Suprapubic skin (tissue), 4 donors: ENCODE measurements at regions not wholly inside any gene's neighbourhood (a gene's known extent, or its start where the extent isn't known, plus 50 kb on each side); places are given as distances from the start of the nearest gene placed in this dataset.

ENCODE experiments used
- DNase-seq, 2 donors: peaks; one replicate each; pipeline ENCODE4 v3.0.0-alpha.2; 2019; ENCODE audit warnings: low spot score in 2 of 2
- H3K27ac ChIP-seq: fragments of 200-600 bp; sonication (generic); one replicate; pipeline ENCODE4 v1.5.1; 2019
- H3K27me3 ChIP-seq: fragments of 200-600 bp; sonication (generic); one replicate; pipeline ENCODE4 v1.5.1; 2019
- H3K36me3 ChIP-seq: fragments of 200-600 bp; sonication (generic); one replicate; pipeline ENCODE4 v1.5.1; 2019
- H3K4me1 ChIP-seq: fragments of 200-600 bp; sonication (generic); one replicate; pipeline ENCODE4 v1.5.1; 2019
- H3K4me3 ChIP-seq: fragments of 200-600 bp; sonication (generic); one replicate; pipeline ENCODE4 v1.5.1; 2019; ENCODE audit warnings: mild to moderate bottlenecking
- H3K9me3 ChIP-seq: fragments of 200-600 bp; sonication (generic); one replicate; pipeline ENCODE4 v1.5.1; 2019
- EP300 ChIP-seq: sonication (generic); formaldehyde crosslinking; IDR thresholded peaks from one replicate; pipeline ENCODE4 v1.6.1; 2017; ENCODE audit warnings: antibody characterized with exemption
- POLR2A ChIP-seq, 2 donors: fragments of 450-650 bp; IDR thresholded peaks; one replicate each; pipeline ENCODE4 v1.6.1; 2017; ENCODE audit warnings: antibody characterized with exemption in 2 of 2, mild to moderate bottlenecking in 2 of 2, moderate library complexity in 2 of 2
- POLR2AphosphoS5 ChIP-seq, 3 donors: sonication (generic); formaldehyde crosslinking; IDR thresholded peaks; one replicate each; pipeline ENCODE4 v1.6.1; 2017; ENCODE audit warnings: antibody characterized with exemption in 3 of 3
- WGBS: methylation state at CpG from one replicate; pipeline ENCODE4 v1.1.5; 2018; 5-methylcytosine and 5-hydroxymethylcytosine counted together
- TF ChIP-seq, protein P1 (sequence below), 2 donors: fragments of 200-600 bp in 1 of 2; fragments of 450-650 bp in 1 of 2; sonication (generic) in 1 of 2; IDR thresholded peaks; one replicate each; pipeline ENCODE4 v1.5.1; 2016 to 2019; ENCODE audit warnings: antibody characterized with exemption in 2 of 2, mild to moderate bottlenecking in 1 of 2, moderate library complexity in 1 of 2

DNA sequence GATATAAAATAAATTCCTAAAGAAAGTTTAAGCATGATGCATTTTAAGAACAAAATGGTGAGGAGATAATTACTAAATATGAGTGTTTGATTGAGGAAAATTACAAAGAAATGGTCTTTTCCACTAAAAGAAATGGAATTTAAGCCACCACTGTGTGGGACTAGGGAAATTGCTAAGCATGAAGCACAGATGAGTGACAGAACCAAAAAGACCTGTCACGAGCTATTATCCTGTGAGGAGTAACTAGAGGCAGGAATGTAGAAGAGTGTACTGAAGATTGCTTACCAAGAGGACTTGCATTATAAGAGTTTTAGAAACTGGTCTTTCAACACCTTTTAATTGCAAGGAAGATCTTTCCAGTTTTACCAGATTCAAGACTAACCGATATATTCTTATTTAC lies 193.6 kb upstream of the PRR16 start:
- Histone ChIP-seq H3K4me1 (no peaks in the 10 kb centered on the region), H3K36me3 (no peaks in the 10 kb centered on the region), H3K9me3 (no peaks in the 10 kb centered on the region), H3K27me3 (no peaks in the 10 kb centered on the region), H3K27ac (no peak overlapping the region), H3K4me3 (no peak overlapping the region)
- no peak for DNase-seq
- TF ChIP-seq, protein P1, sequence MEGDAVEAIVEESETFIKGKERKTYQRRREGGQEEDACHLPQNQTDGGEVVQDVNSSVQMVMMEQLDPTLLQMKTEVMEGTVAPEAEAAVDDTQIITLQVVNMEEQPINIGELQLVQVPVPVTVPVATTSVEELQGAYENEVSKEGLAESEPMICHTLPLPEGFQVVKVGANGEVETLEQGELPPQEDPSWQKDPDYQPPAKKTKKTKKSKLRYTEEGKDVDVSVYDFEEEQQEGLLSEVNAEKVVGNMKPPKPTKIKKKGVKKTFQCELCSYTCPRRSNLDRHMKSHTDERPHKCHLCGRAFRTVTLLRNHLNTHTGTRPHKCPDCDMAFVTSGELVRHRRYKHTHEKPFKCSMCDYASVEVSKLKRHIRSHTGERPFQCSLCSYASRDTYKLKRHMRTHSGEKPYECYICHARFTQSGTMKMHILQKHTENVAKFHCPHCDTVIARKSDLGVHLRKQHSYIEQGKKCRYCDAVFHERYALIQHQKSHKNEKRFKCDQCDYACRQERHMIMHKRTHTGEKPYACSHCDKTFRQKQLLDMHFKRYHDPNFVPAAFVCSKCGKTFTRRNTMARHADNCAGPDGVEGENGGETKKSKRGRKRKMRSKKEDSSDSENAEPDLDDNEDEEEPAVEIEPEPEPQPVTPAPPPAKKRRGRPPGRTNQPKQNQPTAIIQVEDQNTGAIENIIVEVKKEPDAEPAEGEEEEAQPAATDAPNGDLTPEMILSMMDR (IDR thresholded peaks at IDR 0.05): no peak
- TF ChIP-seq POLR2AphosphoS5 (IDR thresholded peaks at IDR 0.05): no peak
- TF ChIP-seq POLR2A (IDR thresholded peaks at IDR 0.05): no peak
- no peak for TF ChIP-seq EP300
- WGBS: 72% methylated on average over 2 of the region's 2 CpGs

DNA sequence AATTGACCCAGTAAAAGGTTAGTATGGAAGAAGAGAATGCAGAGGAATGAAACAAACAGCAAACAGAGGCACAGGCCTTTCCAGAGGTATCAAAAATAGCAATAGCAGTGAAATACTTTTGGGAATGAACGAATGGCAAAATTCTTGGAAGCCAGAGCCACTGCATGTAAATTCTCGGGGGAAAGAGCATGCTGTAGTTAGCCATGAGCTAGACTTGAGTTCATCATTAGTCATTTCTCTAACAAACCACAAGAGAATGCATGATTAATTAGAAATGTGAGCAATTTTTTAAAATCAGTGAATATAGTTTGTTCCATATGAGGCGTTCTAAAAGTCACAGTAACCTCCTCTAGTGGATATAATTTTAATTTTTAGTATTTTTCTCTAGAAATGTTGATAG lies 170.3 kb upstream of the PRR16 start:
- WGBS: 58% methylated on average over 3 of the region's 3 CpGs
- no peak for DNase-seq
- Histone ChIP-seq H3K9me3 (no peaks in the 10 kb centered on the region), H3K4me1 (no peaks in the 10 kb centered on the region), H3K27ac (no peak overlapping the region), H3K27me3 (no peaks in the 10 kb centered on the region), H3K36me3 (no peaks in the 10 kb centered on the region), H3K4me3 (no peak overlapping the region)
- TF ChIP-seq, protein P1 (IDR thresholded peaks at IDR 0.05): no peak
- TF ChIP-seq POLR2AphosphoS5 (IDR thresholded peaks at IDR 0.05) (no peak), EP300 (no peak), POLR2A (IDR thresholded peaks at IDR 0.05) (no peak)

DNA sequence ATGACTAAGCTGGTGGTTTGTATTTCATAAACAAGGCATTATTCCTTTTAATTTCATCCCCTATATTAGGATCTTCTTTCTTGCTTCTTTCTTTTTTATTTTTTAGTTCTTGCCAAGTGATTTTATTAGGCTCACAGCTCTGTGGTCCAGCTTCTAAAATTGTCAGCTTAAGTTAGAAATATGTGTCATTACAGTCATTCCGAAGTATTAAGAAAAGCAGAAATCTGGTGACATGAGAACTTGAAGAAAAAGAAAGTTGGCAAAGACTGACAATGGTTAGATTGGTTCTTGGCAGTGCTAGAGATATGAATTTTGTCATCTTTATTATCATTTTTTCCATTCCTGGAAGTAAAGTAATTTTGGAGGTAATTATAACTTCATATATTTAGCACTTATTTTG lies 166.5 kb upstream of the PRR16 start:
- no peaks in the 10 kb centered on the region for H3K4me1 ChIP-seq
- H3K4me3 ChIP-seq: no peak overlapping the region
- TF ChIP-seq, protein P1 (IDR thresholded peaks at IDR 0.05): no peak
- TF ChIP-seq POLR2AphosphoS5 (IDR thresholded peaks at IDR 0.05) (no peak), POLR2A (IDR thresholded peaks at IDR 0.05) (no peak), EP300 (no peak)
- 58% methylated on average over 1 of the region's 1 CpG for WGBS
- H3K27me3 ChIP-seq: no peaks in the 10 kb centered on the region
- no peaks in the 10 kb centered on the region for H3K36me3 ChIP-seq
- no peak overlapping the region for H3K27ac ChIP-seq
- no peaks in the 10 kb centered on the region for H3K9me3 ChIP-seq
- DNase-seq: no peak

DNA sequence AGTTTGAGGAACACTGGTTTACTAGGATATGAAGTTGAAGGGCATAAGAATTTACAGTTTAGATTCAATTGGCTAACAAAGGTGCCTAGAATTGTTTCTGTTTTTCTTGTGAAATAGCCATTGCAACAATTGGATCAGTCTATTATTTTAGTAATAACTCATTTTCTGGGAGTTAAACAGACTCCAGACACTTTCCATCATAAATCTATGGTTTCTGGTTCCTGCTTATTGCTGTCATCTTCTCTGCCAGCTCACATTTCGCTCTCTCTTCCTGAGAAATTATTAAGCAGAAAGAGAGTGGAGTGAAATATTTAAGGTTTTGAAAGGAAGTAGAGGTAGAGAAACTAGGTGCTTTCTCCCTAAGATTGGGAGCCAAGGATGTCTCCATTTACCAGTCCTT lies 165.1 kb upstream of the PRR16 start:
- H3K36me3 ChIP-seq: no peaks in the 10 kb centered on the region
- H3K9me3 ChIP-seq: no peaks in the 10 kb centered on the region
- H3K27me3 ChIP-seq: no peaks in the 10 kb centered on the region
- no peak overlapping the region for H3K4me3 ChIP-seq
- 26% methylated on average over 1 of the region's 1 CpG for WGBS
- no peaks in the 10 kb centered on the region for H3K4me1 ChIP-seq
- TF ChIP-seq, protein P1 (IDR thresholded peaks at IDR 0.05): no peak
- TF ChIP-seq POLR2A (IDR thresholded peaks at IDR 0.05) (no peak), POLR2AphosphoS5 (IDR thresholded peaks at IDR 0.05) (no peak), EP300 (no peak)
- DNase-seq: no peak
- H3K27ac ChIP-seq: no peak overlapping the region

DNA sequence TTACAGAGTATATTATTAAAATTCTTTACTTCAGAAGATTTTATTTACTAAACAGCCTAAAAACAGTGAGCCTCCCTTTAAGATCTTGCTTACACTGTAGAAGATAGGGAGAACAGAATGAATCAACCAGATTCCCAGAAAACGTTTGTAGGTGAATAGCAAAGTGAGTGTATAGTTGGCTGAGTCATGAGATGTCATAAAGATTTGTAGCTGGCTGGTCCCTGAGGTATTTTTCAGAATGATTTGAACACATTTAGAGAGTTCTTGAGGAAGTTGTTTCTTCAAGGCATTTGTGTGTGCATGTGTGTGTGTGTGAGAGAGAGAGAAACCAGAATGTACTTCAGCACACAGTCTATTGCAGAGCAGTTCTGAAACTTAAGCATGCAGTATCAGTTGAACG lies 159.4 kb upstream of the PRR16 start:
- Histone ChIP-seq H3K27ac (no peak overlapping the region), H3K27me3 (no peaks in the 10 kb centered on the region), H3K4me3 (no peak overlapping the region), H3K36me3 (no peaks in the 10 kb centered on the region), H3K9me3 (no peaks in the 10 kb centered on the region), H3K4me1 (no peaks in the 10 kb centered on the region)
- DNase-seq: no peak
- TF ChIP-seq, protein P1 (IDR thresholded peaks at IDR 0.05): no peak
- no peak for TF ChIP-seq POLR2A (IDR thresholded peaks at IDR 0.05)
- TF ChIP-seq POLR2AphosphoS5 (IDR thresholded peaks at IDR 0.05): no peak
- TF ChIP-seq EP300: no peak
- 18% methylated on average over 2 of the region's 2 CpGs for WGBS
